WTC11 (cell line): ENCODE measurements at regions not wholly inside any gene's neighbourhood (a gene's known extent, or its start where the extent isn't known, plus 50 kb on each side); places are given as distances from the start of the nearest gene placed in this dataset.

ENCODE experiments used
- ATF1 ChIP-seq: sonication (generic); formaldehyde crosslinking; IDR thresholded peaks from 2 replicates; pipeline ENCODE4 v1.8.1; 2023; ENCODE audit warnings: mild to moderate bottlenecking, moderate library complexity, missing genetic modification reagents
- FOXJ3 ChIP-seq: sonication (generic); formaldehyde crosslinking; IDR thresholded peaks from 2 replicates; pipeline ENCODE4 v1.9.0; 2021; ENCODE audit warnings: missing genetic modification reagents, mild to moderate bottlenecking, borderline replicate concordance
- NR2C2 ChIP-seq: sonication (generic); formaldehyde crosslinking; IDR thresholded peaks from 2 replicates; pipeline ENCODE4 v1.8.0; 2022; ENCODE audit warnings: mild to moderate bottlenecking, missing genetic modification reagents
- SP1 ChIP-seq: sonication (generic); formaldehyde crosslinking; conservative IDR thresholded peaks from 2 replicates; pipeline ENCODE4 v1.8.1; 2022; ENCODE audit warnings: missing genetic modification reagents
- TF ChIP-seq, protein P1 (sequence below): fragments of 200-600 bp; IDR thresholded peaks from 2 replicates; pipeline ENCODE4 v1.8.0; 2022; ENCODE audit warnings: antibody characterized with exemption
- TF ChIP-seq, protein P2 (sequence below): fragments of 250-450 bp; sonication (Bioruptor Pico); IDR thresholded peaks from 2 replicates; pipeline ENCODE4 v2.1.2; 2022; ENCODE audit warnings: mild to moderate bottlenecking, moderate library complexity
- TF ChIP-seq, protein P3 (sequence below): sonication (generic); formaldehyde crosslinking; IDR thresholded peaks from 2 replicates; pipeline ENCODE4 v1.8.1; 2023; ENCODE audit warnings: mild to moderate bottlenecking, missing genetic modification reagents
- TF ChIP-seq, protein P4 (sequence below): sonication (generic); formaldehyde crosslinking; conservative IDR thresholded peaks from 2 replicates; pipeline ENCODE4 v1.8.1; 2022; ENCODE audit warnings: mild to moderate bottlenecking, missing genetic modification reagents

DNA sequence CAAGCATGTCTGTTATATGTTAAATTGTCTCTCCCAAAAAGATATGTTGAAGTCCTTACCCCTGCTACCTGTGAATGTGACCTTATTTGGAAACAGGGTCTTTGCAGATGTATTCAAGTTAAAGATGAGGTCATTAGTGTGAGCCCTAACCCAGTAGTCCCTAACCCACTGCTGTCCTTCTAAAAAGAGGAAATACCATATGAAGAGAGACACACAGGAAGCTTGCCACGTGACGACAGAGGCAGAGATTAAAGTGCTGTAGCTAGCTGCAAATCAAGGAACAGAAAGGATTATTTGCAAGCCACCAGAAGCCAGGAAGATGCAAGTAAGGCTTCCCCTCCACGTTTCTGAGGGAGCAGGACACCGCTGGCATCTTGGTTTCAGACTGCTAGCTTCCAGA lies 150.1 kb downstream of the HNRNPD start:
- TF ChIP-seq ATF1 (CRISPR knock-in tag): no peak
- TF ChIP-seq, protein P1, sequence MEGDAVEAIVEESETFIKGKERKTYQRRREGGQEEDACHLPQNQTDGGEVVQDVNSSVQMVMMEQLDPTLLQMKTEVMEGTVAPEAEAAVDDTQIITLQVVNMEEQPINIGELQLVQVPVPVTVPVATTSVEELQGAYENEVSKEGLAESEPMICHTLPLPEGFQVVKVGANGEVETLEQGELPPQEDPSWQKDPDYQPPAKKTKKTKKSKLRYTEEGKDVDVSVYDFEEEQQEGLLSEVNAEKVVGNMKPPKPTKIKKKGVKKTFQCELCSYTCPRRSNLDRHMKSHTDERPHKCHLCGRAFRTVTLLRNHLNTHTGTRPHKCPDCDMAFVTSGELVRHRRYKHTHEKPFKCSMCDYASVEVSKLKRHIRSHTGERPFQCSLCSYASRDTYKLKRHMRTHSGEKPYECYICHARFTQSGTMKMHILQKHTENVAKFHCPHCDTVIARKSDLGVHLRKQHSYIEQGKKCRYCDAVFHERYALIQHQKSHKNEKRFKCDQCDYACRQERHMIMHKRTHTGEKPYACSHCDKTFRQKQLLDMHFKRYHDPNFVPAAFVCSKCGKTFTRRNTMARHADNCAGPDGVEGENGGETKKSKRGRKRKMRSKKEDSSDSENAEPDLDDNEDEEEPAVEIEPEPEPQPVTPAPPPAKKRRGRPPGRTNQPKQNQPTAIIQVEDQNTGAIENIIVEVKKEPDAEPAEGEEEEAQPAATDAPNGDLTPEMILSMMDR: no peak
- no peak for TF ChIP-seq NR2C2
- TF ChIP-seq, protein P2, sequence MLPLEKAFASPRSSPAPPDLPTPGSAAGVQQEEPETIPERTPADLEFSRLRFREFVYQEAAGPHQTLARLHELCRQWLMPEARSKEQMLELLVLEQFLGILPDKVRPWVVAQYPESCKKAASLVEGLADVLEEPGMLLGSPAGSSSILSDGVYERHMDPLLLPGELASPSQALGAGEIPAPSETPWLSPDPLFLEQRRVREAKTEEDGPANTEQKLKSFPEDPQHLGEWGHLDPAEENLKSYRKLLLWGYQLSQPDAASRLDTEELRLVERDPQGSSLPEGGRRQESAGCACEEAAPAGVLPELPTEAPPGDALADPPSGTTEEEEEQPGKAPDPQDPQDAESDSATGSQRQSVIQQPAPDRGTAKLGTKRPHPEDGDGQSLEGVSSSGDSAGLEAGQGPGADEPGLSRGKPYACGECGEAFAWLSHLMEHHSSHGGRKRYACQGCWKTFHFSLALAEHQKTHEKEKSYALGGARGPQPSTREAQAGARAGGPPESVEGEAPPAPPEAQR (CRISPR knock-in tag): no peak
- TF ChIP-seq, protein P3, sequence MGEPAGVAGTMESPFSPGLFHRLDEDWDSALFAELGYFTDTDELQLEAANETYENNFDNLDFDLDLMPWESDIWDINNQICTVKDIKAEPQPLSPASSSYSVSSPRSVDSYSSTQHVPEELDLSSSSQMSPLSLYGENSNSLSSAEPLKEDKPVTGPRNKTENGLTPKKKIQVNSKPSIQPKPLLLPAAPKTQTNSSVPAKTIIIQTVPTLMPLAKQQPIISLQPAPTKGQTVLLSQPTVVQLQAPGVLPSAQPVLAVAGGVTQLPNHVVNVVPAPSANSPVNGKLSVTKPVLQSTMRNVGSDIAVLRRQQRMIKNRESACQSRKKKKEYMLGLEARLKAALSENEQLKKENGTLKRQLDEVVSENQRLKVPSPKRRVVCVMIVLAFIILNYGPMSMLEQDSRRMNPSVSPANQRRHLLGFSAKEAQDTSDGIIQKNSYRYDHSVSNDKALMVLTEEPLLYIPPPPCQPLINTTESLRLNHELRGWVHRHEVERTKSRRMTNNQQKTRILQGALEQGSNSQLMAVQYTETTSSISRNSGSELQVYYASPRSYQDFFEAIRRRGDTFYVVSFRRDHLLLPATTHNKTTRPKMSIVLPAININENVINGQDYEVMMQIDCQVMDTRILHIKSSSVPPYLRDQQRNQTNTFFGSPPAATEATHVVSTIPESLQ (CRISPR knock-in tag): no peak
- no peak for TF ChIP-seq SP1 (CRISPR knock-in tag)
- TF ChIP-seq, protein P4, sequence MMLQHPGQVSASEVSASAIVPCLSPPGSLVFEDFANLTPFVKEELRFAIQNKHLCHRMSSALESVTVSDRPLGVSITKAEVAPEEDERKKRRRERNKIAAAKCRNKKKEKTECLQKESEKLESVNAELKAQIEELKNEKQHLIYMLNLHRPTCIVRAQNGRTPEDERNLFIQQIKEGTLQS (CRISPR knock-in tag): no peak
- no peak for TF ChIP-seq FOXJ3
